ENCODE measurements at regions not wholly inside any gene's neighbourhood (a gene's known extent, or its start where the extent isn't known, plus 50 kb on each side); places are given as distances from the start of the nearest gene placed in this dataset.
A peak's percentile ranks its signal among the peaks of the same experiment; 100 is the strongest.

DNA sequence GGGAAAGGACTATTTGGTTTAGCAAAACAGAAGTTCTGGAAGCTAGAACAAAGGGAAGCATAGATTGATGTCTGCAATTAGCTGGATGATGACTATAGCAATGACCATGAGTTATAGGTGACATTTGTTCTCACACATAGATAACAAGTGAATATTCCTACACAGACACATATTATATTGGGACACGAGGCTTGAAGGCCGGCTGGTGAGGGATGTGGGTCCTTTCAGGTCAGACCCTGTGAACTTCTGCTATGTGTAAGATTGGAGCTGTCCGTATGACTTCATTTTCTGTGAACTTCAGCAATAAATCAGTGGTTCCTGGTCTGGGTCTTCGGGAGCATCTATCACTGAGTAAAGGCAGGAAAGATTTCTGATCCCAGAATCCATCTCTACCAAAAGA lies 253.6 kb upstream of the CFAP20DC start:
- no peak for DNase-seq

GRCh38 chr3:59302442-59302841 lies 252.6 kb upstream of the CFAP20DC start:
- DNase-seq, result no peak

DNA sequence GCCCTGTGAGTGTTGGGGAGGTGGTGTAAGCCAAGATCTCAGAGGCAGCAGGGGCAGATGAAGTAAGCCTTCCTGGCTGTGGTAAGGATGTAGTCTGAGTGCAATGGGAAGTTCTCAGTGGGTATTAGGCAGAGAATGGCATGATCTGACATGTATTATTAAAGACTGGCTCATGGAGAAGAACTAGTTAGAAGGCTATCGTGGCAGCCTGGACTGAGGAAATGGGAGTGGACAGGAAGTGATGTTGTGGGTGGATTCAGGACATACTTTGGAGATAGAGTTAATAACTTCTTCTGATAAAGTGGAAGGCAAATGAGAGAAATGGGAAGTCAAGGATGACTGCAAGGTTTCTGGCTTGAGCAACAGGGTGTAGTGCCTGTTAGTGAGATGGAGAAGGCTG lies 250.9 kb upstream of the CFAP20DC start:
- DNase-seq, result no peak

DNA sequence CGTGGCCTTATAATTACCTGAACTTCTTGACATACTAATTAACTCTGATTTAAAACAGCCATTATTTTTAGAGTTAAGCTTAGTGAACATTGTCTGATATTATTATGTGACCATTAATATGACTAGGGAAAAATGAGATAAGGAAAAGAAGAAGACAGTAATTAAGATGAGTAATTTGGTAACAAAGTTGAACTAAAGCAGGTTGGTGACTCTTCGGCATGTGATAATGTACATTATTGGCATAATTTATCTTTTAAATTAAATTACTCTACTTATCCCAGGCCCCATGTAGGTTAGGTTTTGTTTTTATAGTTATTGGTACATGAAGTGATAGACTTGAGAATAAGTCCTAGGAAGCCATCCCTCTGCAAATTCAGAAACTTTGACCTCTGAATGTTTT lies 249.7 kb upstream of the CFAP20DC start:
- no peak for DNase-seq

DNA sequence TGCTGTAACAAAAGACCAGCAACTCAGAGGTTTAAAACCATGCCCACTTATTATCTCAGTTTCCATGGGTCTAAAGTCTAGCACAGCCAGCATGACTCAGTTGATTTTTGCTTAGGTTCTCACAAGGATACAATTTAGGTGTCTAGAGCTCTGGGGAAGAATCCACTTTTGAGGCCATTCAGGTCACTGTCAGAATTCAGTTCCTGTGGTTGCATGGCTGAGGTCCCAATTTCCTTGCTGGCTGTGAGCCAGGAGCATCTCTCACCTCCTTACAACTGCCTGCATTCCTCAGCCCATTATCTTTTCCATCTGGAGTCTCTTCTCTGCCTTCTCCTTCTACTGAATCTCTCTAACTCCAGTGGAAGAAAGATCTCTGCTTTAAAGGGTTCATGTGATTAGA lies 240.5 kb upstream of the CFAP20DC start:
- peak in 1 of 3 donors; percentile 13 for DNase-seq

- DNase-seq, result no peak
Measured at GRCh38 chr3:59289831-59290230, 240.0 kb upstream of the CFAP20DC start.

GRCh38 chr3:59288951-59289350 lies 239.1 kb upstream of the CFAP20DC start:
- DNase-seq, result no peak

GRCh38 chr3:59286791-59287531 lies 237.1 kb upstream of the CFAP20DC start:
- DNase-seq, result peak in 1 of 3 donors; percentile 6

GRCh38 chr3:59285560-59285959 lies 235.7 kb upstream of the CFAP20DC start:
- peak in 2 of 3 donors; percentile 10 to 38 for DNase-seq

DNA sequence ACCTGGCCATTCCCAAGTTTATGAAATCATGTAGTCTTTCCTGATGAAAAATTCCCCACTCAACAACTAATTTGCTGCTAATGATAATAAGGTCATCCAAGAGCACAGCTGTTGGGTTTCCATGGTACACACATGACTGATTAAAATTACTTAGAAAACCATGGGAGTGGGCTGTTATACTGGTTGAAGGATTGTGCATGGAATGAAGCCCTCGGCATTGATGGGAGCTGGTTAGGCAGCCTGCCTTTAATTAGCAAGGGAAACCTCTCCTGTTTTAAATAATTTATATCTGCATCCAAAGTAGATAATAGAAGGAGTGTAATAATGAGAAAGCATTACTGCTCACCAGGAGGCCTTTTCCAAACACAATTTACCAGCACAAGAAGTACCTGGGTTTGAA lies 235.1 kb upstream of the CFAP20DC start:
- DNase-seq, result no peak

GRCh38 chr3:59280113-59280512 lies 230.3 kb upstream of the CFAP20DC start:
- DNase-seq, result no peak

DNA sequence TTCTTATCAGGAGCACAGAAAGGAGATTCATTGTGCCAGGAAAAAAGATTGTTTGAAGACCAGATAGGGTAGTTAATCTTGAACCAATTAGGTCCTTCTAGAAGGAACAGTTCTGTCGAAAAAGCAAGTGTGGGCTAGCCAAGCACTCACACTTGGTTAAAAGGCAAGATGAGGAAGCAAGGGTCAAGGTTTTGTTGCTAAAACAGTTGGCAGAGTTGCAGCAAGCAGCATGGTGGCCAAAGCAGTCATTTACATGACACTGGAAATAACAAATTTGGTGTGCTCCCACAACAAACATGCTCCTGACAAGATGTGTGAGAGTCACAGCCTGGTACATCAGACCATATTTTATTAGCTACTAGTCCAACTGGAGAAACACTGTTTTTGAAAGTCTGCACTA lies 228.0 kb upstream of the CFAP20DC start:
- DNase-seq, result no peak

DNA sequence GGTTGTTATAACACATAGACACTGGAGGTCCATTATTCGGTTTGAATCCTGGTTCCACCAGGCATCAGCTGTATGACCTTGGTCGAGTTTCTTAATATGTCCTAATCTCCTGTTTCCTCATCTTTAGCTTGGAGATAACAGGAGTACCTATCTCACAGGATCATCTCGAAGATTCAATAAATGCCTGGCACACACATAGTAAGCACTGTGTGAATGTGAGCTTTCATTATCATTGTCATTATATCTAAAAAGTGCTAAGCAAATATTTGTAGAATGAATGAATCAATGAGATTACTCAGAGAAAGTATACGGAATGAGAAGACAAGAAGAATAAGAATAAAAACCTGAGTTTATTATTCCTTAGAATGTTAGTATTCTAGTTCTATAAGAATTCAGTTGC lies 227.4 kb upstream of the CFAP20DC start:
- DNase-seq, result no peak

DNA sequence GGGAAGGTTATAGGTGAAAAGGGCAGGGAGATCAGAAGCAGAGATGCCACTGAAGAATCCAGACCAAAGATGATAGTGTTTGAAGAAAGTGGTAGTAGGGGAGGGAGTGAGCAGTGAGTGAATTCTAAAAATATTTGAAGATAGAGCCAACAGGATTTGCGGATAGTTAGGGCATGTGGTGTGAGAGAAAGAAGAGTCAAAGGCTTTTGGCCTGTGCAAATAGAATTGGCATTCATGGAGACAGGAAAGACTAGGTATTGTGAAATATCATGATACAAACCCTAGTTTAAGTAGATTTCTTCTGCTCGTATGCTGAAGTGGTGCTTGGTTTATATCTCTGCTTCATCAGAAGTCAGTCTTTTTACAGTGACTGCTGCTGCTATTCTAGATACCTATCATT lies 224.2 kb upstream of the CFAP20DC start:
- no peak for DNase-seq

GRCh38 chr3:59271971-59272370 lies 222.1 kb upstream of the CFAP20DC start:
- no peak for DNase-seq

DNA sequence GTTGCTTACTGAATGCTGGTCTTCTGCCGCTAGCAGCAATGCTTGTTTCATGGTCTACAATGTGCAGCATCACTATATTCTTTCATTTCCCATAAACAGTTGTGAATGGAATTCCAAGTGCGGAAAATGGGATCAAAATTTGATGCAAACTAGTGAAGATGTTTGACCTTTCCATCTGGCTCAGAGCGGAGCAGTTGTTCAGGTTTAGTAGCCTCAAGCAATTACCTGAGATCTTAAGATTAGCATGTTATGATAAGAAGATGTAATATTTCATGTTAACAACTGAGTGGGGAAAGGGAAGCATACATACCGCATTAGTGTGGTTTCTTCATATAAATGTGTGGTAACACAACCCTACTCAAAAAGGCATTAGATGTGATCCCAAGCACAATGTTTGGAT lies 221.1 kb upstream of the CFAP20DC start:
- no peak for DNase-seq

DNA sequence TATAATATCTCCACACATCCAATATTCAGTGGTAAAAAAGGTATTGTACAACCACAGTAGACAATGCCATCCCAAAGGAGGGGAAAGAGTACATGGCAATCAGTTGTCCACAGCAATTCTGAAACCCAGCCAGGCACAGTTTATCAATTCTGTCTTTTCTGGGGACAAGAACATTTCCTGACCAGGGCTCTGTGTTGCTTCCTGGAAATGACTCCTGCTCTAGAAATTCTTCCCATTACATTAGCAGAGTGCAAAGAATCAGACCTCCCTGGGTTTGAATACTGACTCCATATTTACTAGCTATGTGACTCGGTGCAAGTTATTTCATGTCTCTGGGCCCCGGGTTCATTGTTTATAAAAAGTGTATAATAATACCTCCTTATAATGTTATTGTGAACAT lies 220.4 kb upstream of the CFAP20DC start:
- DNase-seq, result no peak

DNA sequence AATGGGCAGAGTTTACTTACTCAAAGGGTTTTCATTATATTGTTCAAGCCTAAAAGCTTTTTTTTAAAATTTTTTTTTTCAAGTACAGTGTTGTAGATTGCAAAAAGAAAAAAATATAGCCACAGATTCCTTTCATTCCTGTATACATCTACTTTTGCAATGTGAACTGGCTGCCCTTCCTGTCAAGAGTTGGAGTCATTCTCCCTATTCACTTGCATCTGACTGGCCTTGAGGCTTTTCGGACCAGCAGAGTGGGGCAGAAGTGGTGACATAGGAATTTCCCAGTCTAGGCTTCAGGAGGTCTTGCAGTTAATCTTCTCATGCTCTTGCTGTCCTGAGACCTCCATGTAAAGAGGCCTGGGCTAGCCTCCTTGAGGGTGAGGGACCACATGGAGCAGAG lies 218.3 kb upstream of the CFAP20DC start:
- peak in 1 of 3 donors; percentile 11 for DNase-seq

DNA sequence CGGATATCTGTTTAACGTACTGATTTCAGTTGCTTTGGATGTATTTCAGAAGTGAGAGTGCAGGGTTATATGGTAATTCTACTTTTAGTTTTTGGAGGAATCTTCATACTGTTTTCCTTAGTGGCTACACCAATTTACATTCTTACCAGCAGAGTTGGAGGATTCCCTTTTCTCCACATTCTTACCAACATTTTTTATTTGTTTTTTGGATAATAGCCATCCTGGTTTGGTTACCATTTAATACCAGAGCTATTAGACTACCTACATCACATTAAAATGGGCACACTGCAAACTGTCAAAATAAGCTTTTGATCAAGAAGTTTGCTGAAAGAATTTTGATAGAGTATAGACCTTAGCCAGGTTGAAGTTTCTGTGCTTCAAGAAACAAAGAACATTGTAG lies 217.2 kb upstream of the CFAP20DC start:
- DNase-seq, result no peak

DNA sequence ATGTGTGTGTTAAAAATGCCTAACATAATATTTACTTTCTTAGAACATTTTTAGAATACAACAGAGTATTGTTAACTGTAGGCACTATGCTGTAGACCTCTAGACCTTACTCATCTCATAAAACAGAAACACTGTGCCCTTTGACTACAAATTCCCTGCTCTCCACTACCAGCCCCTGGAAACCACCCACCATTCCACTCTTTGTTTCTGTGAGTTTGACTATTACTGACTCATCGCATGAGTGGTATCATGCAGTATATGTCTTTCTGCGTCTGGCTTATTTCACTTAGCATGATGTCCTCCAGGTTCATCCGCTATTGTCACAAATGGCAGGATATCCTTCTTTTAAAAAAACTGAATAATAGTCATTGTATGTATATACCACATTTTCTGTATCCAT lies 216.7 kb upstream of the CFAP20DC start:
- DNase-seq, result no peak

DNA sequence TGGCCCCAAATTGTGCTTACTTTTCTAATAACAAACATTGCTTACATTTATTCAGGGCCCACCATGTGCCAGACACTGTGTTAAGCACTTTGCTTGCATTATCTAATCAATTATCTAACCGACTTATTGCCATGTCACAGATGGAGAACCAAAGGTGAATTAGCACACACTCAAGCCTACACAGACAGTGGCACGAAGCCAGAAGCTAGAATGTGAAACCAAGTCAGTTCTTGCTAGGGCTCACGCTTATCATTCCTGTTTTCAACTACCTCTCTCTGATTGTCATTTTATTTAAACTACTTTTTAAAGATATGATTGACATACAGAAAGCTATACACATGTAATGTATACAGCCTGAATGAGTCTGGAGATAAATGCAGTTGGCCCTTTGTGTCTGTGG lies 215.7 kb upstream of the CFAP20DC start:
- DNase-seq, result no peak

- DNase-seq, result no peak
Measured at GRCh38 chr3:59264366-59264765, 214.5 kb upstream of the CFAP20DC start.

DNA sequence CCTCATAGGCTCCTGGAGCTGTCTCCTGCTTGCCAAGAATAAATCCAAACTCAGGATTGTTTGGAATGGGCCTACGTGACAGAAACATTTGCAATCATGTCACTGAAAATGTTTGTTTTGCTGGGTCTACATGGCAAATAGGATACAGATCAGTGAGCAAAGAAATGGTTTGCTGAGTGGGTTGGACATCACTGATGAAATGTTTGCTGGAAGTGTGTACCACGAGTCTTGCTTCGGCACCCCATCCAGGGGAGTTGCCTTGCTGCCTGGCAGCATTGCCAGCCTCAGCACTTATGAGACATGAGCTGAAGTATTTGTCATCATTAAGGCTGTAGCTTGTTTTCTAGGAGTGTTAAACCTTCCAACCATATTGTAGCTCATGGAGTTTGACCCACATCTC lies 213.3 kb upstream of the CFAP20DC start:
- no peak for DNase-seq

DNA sequence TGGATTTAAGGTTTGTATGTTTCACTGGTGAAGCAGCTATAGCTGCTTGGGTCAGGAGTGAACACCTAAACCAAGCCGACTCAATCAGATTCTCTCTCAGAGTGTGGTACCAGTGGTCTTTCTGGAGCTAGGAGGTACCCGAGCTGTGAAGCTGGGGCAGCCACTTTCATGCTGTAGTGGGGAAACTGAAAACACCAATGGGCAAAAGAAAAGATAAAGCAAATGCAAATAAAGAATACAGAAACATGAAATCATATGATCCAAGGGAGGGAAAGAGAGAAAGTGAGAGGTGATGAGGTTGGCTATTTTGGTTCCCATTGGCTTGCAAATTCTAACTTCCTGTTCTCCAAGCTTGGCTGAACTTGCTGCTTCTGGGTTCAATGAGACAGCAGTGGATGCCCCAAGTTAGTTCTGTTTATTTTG lies 212.3 kb upstream of the CFAP20DC start:
- no peak for DNase-seq

Data from muscle of back (tissue), 3 donors.